Fibroblast of villous mesenchyme (primary cell): ENCODE measurements at regions not wholly inside any gene's neighbourhood (a gene's known extent, or its start where the extent isn't known, plus 50 kb on each side); places are given as distances from the start of the nearest gene placed in this dataset.

Experiments used
- DNase-seq: peaks from one replicate; pipeline ENCODE4 v3.0.0-alpha.2; 2010; ENCODE audit warnings: low read depth
- H3K4me3 ChIP-seq: 2 replicates; pipeline ENCODE4 v1.5.1; 2011; ENCODE audit warnings: low read depth, mild to moderate bottlenecking, low read length
- TF ChIP-seq, protein P1 (sequence below): IDR thresholded peaks from 2 replicates; pipeline ENCODE4 v1.5.1; 2012; ENCODE audit warnings: low read depth, mild to moderate bottlenecking, low read length; ENCODE audit not compliant: insufficient read depth

GRCh38 chr1:218679988-218680748 lies 335.0 kb downstream of the TGFB2 start:
- TF ChIP-seq, protein P1, sequence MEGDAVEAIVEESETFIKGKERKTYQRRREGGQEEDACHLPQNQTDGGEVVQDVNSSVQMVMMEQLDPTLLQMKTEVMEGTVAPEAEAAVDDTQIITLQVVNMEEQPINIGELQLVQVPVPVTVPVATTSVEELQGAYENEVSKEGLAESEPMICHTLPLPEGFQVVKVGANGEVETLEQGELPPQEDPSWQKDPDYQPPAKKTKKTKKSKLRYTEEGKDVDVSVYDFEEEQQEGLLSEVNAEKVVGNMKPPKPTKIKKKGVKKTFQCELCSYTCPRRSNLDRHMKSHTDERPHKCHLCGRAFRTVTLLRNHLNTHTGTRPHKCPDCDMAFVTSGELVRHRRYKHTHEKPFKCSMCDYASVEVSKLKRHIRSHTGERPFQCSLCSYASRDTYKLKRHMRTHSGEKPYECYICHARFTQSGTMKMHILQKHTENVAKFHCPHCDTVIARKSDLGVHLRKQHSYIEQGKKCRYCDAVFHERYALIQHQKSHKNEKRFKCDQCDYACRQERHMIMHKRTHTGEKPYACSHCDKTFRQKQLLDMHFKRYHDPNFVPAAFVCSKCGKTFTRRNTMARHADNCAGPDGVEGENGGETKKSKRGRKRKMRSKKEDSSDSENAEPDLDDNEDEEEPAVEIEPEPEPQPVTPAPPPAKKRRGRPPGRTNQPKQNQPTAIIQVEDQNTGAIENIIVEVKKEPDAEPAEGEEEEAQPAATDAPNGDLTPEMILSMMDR, result no peak
- no peak overlapping the region for H3K4me3 ChIP-seq
- no peak for DNase-seq

- TF ChIP-seq, protein P1, result no peak
- no peak overlapping the region for H3K4me3 ChIP-seq
- DNase-seq, result no peak
Measured at GRCh38 chr1:218683242-218683641, 338.1 kb downstream of the TGFB2 start.

GRCh38 chr1:218686258-218686657 lies 341.1 kb downstream of the TGFB2 start:
- no peak overlapping the region for H3K4me3 ChIP-seq
- TF ChIP-seq, protein P1, result no peak
- peak; percentile 94 for DNase-seq

DNA sequence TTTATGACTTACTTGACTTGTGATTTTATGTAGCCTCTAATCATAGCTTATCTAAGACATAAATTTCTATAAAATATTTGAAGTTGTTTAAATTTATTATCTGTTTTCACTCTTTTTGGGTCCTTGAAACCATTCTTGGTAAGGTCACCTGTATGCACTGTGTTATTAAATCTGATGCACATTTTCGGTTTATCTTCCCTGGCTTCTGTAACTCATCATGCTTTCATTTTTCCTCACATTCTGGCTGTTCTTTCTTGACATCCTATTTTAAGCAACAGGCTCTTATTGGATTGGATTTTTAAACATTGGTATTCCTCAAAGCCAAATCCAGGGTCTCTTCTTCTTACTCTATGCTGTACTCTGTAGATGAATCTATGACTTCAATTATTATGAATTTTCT lies 341.6 kb downstream of the TGFB2 start:
- no peak overlapping the region for H3K4me3 ChIP-seq
- TF ChIP-seq, protein P1, result no peak
- no peak for DNase-seq

GRCh38 chr1:218692808-218693207 lies 347.7 kb downstream of the TGFB2 start:
- TF ChIP-seq, protein P1, result no peak
- H3K4me3 ChIP-seq, result no peak overlapping the region
- no peak for DNase-seq

DNA sequence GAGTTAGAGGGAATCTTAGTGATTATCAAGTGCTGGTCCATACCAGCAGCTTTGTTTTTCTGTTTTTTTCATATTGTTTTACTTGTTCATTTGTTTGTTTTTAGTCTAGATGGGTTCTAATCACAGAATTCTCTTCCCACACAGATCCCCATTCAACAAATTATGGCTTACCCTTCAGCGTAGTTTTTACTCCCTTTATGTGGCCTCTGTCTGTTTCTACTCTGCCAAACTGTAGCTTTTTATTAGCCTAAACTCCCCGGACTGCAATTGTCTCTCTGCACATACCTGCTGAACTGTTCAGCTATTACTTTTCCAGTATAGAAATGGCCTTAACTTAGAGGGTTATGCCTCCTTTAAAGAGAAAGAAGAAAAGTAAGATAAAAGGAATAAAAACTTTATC lies 348.5 kb downstream of the TGFB2 start:
- no peak overlapping the region for H3K4me3 ChIP-seq
- TF ChIP-seq, protein P1, result no peak
- DNase-seq, result no peak

- H3K4me3 ChIP-seq, result no peak overlapping the region
- TF ChIP-seq, protein P1, result no peak
- no peak for DNase-seq
Measured at GRCh38 chr1:218694085-218694484, 348.9 kb downstream of the TGFB2 start.
